Stimulated activated naive CD8-positive, alpha-beta T cell treated with anti-CD3 and anti-CD28 coated beads, Interleukin-15, amount 100 ng/mL, for 72 hours (primary cell): ENCODE measurements at regions not wholly inside any gene's neighbourhood (a gene's known extent, or its start where the extent isn't known, plus 50 kb on each side); places are given as distances from the start of the nearest gene placed in this dataset.

Experiments
- ATAC-seq: fragments of 150-1000 bp; cut with Tn5 transposase; 2 replicates; pipeline ENCODE4 v1.10.0; 2021; ENCODE audit warnings: mild to moderate bottlenecking, moderate library complexity
- DNase-seq, 2 donors: peaks; one replicate each; pipeline ENCODE4 v3.0.0; 2021 to 2022
- H3K27ac Mint-ChIP-seq, 2 donors: one replicate each; pipeline ENCODE4 v1.8.0; 2022; ENCODE audit warnings: mild to moderate bottlenecking in 2 of 2, mixed read lengths in 2 of 2, moderate library complexity in 2 of 2
- H3K27me3 Mint-ChIP-seq: one replicate; pipeline ENCODE4 v1.8.0; 2022; ENCODE audit warnings: mixed read lengths
- H3K4me1 Mint-ChIP-seq: one replicate; pipeline ENCODE4 v1.8.0; 2022; ENCODE audit warnings: mild to moderate bottlenecking, mixed read lengths
- H3K4me3 Mint-ChIP-seq, 2 donors: one replicate each; pipeline ENCODE4 v1.8.0; 2022; ENCODE audit warnings: mild to moderate bottlenecking in 2 of 2, mixed read lengths in 2 of 2, moderate library complexity in 1 of 2
- H3K9me3 Mint-ChIP-seq, 2 donors: one replicate each; pipeline ENCODE4 v1.8.0; 2022; ENCODE audit warnings: mixed read lengths in 2 of 2

- H3K4me3 Mint-ChIP-seq, result no peak overlapping the region
Observed at GRCh38 chr13:83386609-83387008, 495.7 kb downstream of the SLITRK1 start.

GRCh38 chr13:83378908-83379307 is 503.4 kb downstream of the SLITRK1 start:
- Mint-ChIP-seq H3K27me3 (no peaks in the 10 kb centered on the region), H3K27ac (no peak overlapping the region), H3K4me1 (no peaks in the 10 kb centered on the region), H3K4me3 (no peak overlapping the region), H3K9me3 (peaks cover 2 to 3% of the 10 kb centered on the region in 2 donors)
- ATAC-seq (no peak), DNase-seq (no peak)

More at GRCh38 chr13:83386609-83387008, 495.7 kb downstream of the SLITRK1 start:
- ATAC-seq, result no peak
- no peak for DNase-seq
- Mint-ChIP-seq H3K27me3 (no peaks in the 10 kb centered on the region), H3K9me3 (peaks cover 0 to 5% of the 10 kb centered on the region in 2 donors), H3K27ac (no peak overlapping the region), H3K4me1 (no peaks in the 10 kb centered on the region)

GRCh38 chr13:83377491-83377890 is 504.8 kb downstream of the SLITRK1 start:
- Mint-ChIP-seq H3K4me3 (no peak overlapping the region), H3K27me3 (no peaks in the 10 kb centered on the region), H3K27ac (no peak overlapping the region), H3K9me3 (peaks cover 15 to 17% of the 10 kb centered on the region in 2 donors), H3K4me1 (no peaks in the 10 kb centered on the region)
- DNase-seq (no peak), ATAC-seq (no peak)

GRCh38 chr13:83372786-83373185 is 509.5 kb downstream of the SLITRK1 start:
- Mint-ChIP-seq H3K27me3 (no peaks in the 10 kb centered on the region), H3K27ac (no peak overlapping the region), H3K9me3 (peaks cover 16 to 21% of the 10 kb centered on the region in 2 donors), H3K4me3 (no peak overlapping the region), H3K4me1 (no peaks in the 10 kb centered on the region)
- no peak for ATAC-seq
- DNase-seq, result no peak

GRCh38 chr13:83365723-83366122 is 516.6 kb downstream of the SLITRK1 start:
- no peak for ATAC-seq
- no peak overlapping the region for H3K4me3 Mint-ChIP-seq
- H3K27me3 Mint-ChIP-seq, result no peaks in the 10 kb centered on the region
- H3K4me1 Mint-ChIP-seq, result no peaks in the 10 kb centered on the region
- no peak for DNase-seq
- H3K9me3 Mint-ChIP-seq, result peaks cover 0 to 5% of the 10 kb centered on the region in 2 donors
- H3K27ac Mint-ChIP-seq, result no peak overlapping the region

- H3K27me3 Mint-ChIP-seq, result no peaks in the 10 kb centered on the region
- H3K9me3 Mint-ChIP-seq, result peaks cover 0 to 9% of the 10 kb centered on the region in 2 donors
- no peak for ATAC-seq
- no peak overlapping the region for H3K4me3 Mint-ChIP-seq
- no peak for DNase-seq
- no peaks in the 10 kb centered on the region for H3K4me1 Mint-ChIP-seq
- H3K27ac Mint-ChIP-seq, result no peak overlapping the region
Observed at GRCh38 chr13:83355041-83355440, 527.2 kb downstream of the SLITRK1 start.

GRCh38 chr13:83352391-83352790 is 529.9 kb downstream of the SLITRK1 start:
- DNase-seq (no peak), ATAC-seq (no peak)
- no peaks in the 10 kb centered on the region for H3K9me3 Mint-ChIP-seq
- no peak overlapping the region for H3K4me3 Mint-ChIP-seq
- H3K27me3 Mint-ChIP-seq, result no peaks in the 10 kb centered on the region
- no peaks in the 10 kb centered on the region for H3K4me1 Mint-ChIP-seq
- no peak overlapping the region for H3K27ac Mint-ChIP-seq

- Mint-ChIP-seq H3K9me3 (no peaks in the 10 kb centered on the region), H3K4me1 (no peaks in the 10 kb centered on the region), H3K4me3 (no peak overlapping the region), H3K27me3 (no peaks in the 10 kb centered on the region), H3K27ac (no peak overlapping the region)
- DNase-seq (no peak), ATAC-seq (no peak)
Observed at GRCh38 chr13:83350569-83350968, 531.7 kb downstream of the SLITRK1 start.

- no peak overlapping the region for H3K4me3 Mint-ChIP-seq
- ATAC-seq (no peak), DNase-seq (no peak)
- no peaks in the 10 kb centered on the region for H3K27me3 Mint-ChIP-seq
- no peaks in the 10 kb centered on the region for H3K4me1 Mint-ChIP-seq
- H3K9me3 Mint-ChIP-seq, result no peaks in the 10 kb centered on the region
- H3K27ac Mint-ChIP-seq, result no peak overlapping the region
Observed at GRCh38 chr13:83344518-83344917, 537.8 kb downstream of the SLITRK1 start.

- H3K4me3 Mint-ChIP-seq, result no peak overlapping the region
- ATAC-seq (no peak), DNase-seq (no peak)
- H3K27me3 Mint-ChIP-seq, result no peaks in the 10 kb centered on the region
- no peaks in the 10 kb centered on the region for H3K4me1 Mint-ChIP-seq
- no peak overlapping the region for H3K27ac Mint-ChIP-seq
- H3K9me3 Mint-ChIP-seq, result no peaks in the 10 kb centered on the region
Observed at GRCh38 chr13:83340170-83340569, 542.1 kb downstream of the SLITRK1 start.

- Mint-ChIP-seq H3K4me1 (no peaks in the 10 kb centered on the region), H3K4me3 (no peak overlapping the region), H3K9me3 (no peaks in the 10 kb centered on the region), H3K27me3 (no peaks in the 10 kb centered on the region), H3K27ac (no peak overlapping the region)
- ATAC-seq (no peak), DNase-seq (no peak)
Observed at GRCh38 chr13:83333614-83334388, 548.5 kb downstream of the SLITRK1 start.

GRCh38 chr13:83332751-83333150 is 549.5 kb downstream of the SLITRK1 start:
- Mint-ChIP-seq H3K27ac (no peak overlapping the region), H3K27me3 (no peaks in the 10 kb centered on the region), H3K4me3 (no peak overlapping the region), H3K4me1 (no peaks in the 10 kb centered on the region), H3K9me3 (no peaks in the 10 kb centered on the region)
- no peak for DNase-seq
- no peak for ATAC-seq

- H3K27me3 Mint-ChIP-seq, result no peaks in the 10 kb centered on the region
- H3K4me1 Mint-ChIP-seq, result no peaks in the 10 kb centered on the region
- H3K4me3 Mint-ChIP-seq, result no peak overlapping the region
- peaks cover 0 to 7% of the 10 kb centered on the region in 2 donors for H3K9me3 Mint-ChIP-seq
- ATAC-seq (no peak), DNase-seq (no peak)
- H3K27ac Mint-ChIP-seq, result no peak overlapping the region
Observed at GRCh38 chr13:83327091-83327490, 555.2 kb downstream of the SLITRK1 start.

- H3K4me3 Mint-ChIP-seq, result no peak overlapping the region
- peaks cover 0 to 7% of the 10 kb centered on the region in 2 donors for H3K9me3 Mint-ChIP-seq
- H3K27ac Mint-ChIP-seq, result no peak overlapping the region
- no peaks in the 10 kb centered on the region for H3K4me1 Mint-ChIP-seq
- ATAC-seq, result no peak
- no peaks in the 10 kb centered on the region for H3K27me3 Mint-ChIP-seq
- no peak for DNase-seq
Observed at GRCh38 chr13:83325125-83325853, 557.0 kb downstream of the SLITRK1 start.

- H3K27ac Mint-ChIP-seq, result no peak overlapping the region
- H3K4me3 Mint-ChIP-seq, result no peak overlapping the region
- H3K27me3 Mint-ChIP-seq, result no peaks in the 10 kb centered on the region
- no peaks in the 10 kb centered on the region for H3K4me1 Mint-ChIP-seq
- no peak for DNase-seq
- no peak for ATAC-seq
- no peaks in the 10 kb centered on the region for H3K9me3 Mint-ChIP-seq
Observed at GRCh38 chr13:83311886-83312577, 570.2 kb downstream of the SLITRK1 start.

- ATAC-seq (no peak), DNase-seq (no peak)
- no peaks in the 10 kb centered on the region for H3K27me3 Mint-ChIP-seq
- no peak overlapping the region for H3K4me3 Mint-ChIP-seq
- no peaks in the 10 kb centered on the region for H3K4me1 Mint-ChIP-seq
- peaks cover 0 to 11% of the 10 kb centered on the region in 2 donors for H3K9me3 Mint-ChIP-seq
- no peak overlapping the region for H3K27ac Mint-ChIP-seq
Observed at GRCh38 chr13:83298617-83299016, 583.7 kb downstream of the SLITRK1 start.
